ENCODE measurements at regions not wholly inside any gene's neighbourhood (a gene's known extent, or its start where the extent isn't known, plus 50 kb on each side); places are given as distances from the start of the nearest gene placed in this dataset.

GRCh38 chr13:65653613-65654012 is 1576.5 kb downstream of the PCDH9 start:
- DNase-seq, result no peak

GRCh38 chr13:65650321-65650720 is 1579.8 kb downstream of the PCDH9 start:
- no peak for DNase-seq

- no peak for DNase-seq
These were observed 1587.1 kb downstream of the PCDH9 start for GRCh38 chr13:65642996-65643395.

GRCh38 chr13:65642301-65642700 is 1587.8 kb downstream of the PCDH9 start:
- DNase-seq, result no peak

- no peak for DNase-seq
These were observed 1591.5 kb downstream of the PCDH9 start for GRCh38 chr13:65638572-65639168.

- DNase-seq, result no peak
These were observed 1596.3 kb downstream of the PCDH9 start for GRCh38 chr13:65633806-65634205.

GRCh38 chr13:65631078-65631477 is 1599.1 kb downstream of the PCDH9 start:
- no peak for DNase-seq

GRCh38 chr13:65629926-65630325 is 1600.2 kb downstream of the PCDH9 start:
- DNase-seq, result no peak

- no peak for DNase-seq
These were observed 1607.0 kb downstream of the PCDH9 start for GRCh38 chr13:65623148-65623547.

- DNase-seq, result no peak
These were observed 1614.6 kb downstream of the PCDH9 start for GRCh38 chr13:65615506-65615905.

- DNase-seq, result no peak
These were observed 1617.1 kb downstream of the PCDH9 start for GRCh38 chr13:65613004-65613403.

- DNase-seq, result no peak
These were observed 1620.8 kb downstream of the PCDH9 start for GRCh38 chr13:65609350-65609749.

GRCh38 chr13:65606622-65607021 is 1623.5 kb downstream of the PCDH9 start:
- DNase-seq, result no peak

- no peak for DNase-seq
These were observed 1624.7 kb downstream of the PCDH9 start for GRCh38 chr13:65605396-65605795.

GRCh38 chr13:65603160-65603559 is 1627.0 kb downstream of the PCDH9 start:
- DNase-seq, result no peak

GRCh38 chr13:65601855-65602254 is 1628.3 kb downstream of the PCDH9 start:
- DNase-seq, result no peak

- no peak for DNase-seq
These were observed 1629.4 kb downstream of the PCDH9 start for GRCh38 chr13:65600702-65601101.

GRCh38 chr13:65597839-65598818 is 1632.0 kb downstream of the PCDH9 start:
- DNase-seq, result no peak

GRCh38 chr13:65595916-65596315 is 1634.2 kb downstream of the PCDH9 start:
- no peak for DNase-seq

GRCh38 chr13:65594298-65594781 is 1635.8 kb downstream of the PCDH9 start:
- no peak for DNase-seq

- no peak for DNase-seq
These were observed 1636.8 kb downstream of the PCDH9 start for GRCh38 chr13:65593298-65593874.

GRCh38 chr13:65592731-65593130 is 1637.4 kb downstream of the PCDH9 start:
- no peak for DNase-seq

GRCh38 chr13:65585346-65585745 is 1644.8 kb downstream of the PCDH9 start:
- DNase-seq, result no peak

- DNase-seq, result no peak
These were observed 1646.0 kb downstream of the PCDH9 start for GRCh38 chr13:65584126-65584525.

All from NCI-H1930 (cell line).